ENCODE measurements at regions not wholly inside any gene's neighbourhood (a gene's known extent, or its start where the extent isn't known, plus 50 kb on each side); places are given as distances from the start of the nearest gene placed in this dataset.

DNA sequence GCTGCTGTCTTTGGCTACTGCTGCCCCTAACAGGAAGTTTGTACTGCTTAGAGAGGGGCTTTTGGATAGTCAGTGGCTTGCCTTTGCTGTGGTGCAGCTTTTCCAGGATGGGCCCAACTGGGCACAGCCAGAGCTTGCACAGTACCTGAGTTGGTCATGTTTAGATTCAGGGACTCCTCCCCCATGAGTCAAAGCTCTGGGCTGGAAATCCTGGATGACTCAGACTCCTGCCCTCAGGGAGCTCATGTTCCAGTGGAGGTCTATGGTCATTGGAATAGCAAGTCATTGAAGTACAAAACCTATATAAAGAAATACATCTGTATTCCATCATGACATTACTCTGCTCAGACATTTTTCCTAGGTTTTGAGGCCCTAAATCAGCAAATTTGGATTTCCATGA lies 66.7 kb upstream of the PJA1 start:
- no peaks in the 10 kb centered on the region for H3K79me2 ChIP-seq (ENCODE audit: control insufficient read depth, insufficient read depth, low read length)
- H2AFZ ChIP-seq (ENCODE audit: control insufficient read depth, low read depth, low read length) = no peak overlapping the region
- intact Hi-C loops (cut with micrococcal nuclease; ENCODE audit: unreplicated experiment) (no loop called here), in situ Hi-C loops (cut with MboI) (no loop called here)
- no peak for TF ChIP-seq BCLAF1 (IDR thresholded peaks at IDR 0.05)
- TF ChIP-seq, protein P1, sequence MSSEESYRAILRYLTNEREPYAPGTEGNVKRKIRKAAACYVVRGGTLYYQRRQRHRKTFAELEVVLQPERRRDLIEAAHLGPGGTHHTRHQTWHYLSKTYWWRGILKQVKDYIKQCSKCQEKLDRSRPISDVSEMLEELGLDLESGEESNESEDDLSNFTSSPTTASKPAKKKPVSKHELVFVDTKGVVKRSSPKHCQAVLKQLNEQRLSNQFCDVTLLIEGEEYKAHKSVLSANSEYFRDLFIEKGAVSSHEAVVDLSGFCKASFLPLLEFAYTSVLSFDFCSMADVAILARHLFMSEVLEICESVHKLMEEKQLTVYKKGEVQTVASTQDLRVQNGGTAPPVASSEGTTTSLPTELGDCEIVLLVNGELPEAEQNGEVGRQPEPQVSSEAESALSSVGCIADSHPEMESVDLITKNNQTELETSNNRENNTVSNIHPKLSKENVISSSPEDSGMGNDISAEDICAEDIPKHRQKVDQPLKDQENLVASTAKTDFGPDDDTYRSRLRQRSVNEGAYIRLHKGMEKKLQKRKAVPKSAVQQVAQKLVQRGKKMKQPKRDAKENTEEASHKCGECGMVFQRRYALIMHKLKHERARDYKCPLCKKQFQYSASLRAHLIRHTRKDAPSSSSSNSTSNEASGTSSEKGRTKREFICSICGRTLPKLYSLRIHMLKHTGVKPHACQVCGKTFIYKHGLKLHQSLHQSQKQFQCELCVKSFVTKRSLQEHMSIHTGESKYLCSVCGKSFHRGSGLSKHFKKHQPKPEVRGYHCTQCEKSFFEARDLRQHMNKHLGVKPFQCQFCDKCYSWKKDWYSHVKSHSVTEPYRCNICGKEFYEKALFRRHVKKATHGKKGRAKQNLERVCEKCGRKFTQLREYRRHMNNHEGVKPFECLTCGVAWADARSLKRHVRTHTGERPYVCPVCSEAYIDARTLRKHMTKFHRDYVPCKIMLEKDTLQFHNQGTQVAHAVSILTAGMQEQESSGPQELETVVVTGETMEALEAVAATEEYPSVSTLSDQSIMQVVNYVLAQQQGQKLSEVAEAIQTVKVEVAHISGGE (CRISPR knock-in tag; IDR thresholded peaks at IDR 0.05) = no peak
- TF ChIP-seq BHLHE40 (IDR thresholded peaks at IDR 0.05; ENCODE audit: borderline replicate concordance in 1 of 2, low read depth in 2 of 2, low read length in 1 of 2) = no peak
- no peak for TF ChIP-seq FOXK2 (IDR thresholded peaks at IDR 0.05)
- TF ChIP-seq HCFC1 (IDR thresholded peaks at IDR 0.05; ENCODE audit: low read length) = no peak
- no peak for TF ChIP-seq KLF5 (IDR thresholded peaks at IDR 0.05; ENCODE audit: partially characterized antibody)
- TF ChIP-seq PML (IDR thresholded peaks at IDR 0.05; ENCODE audit: low read length) = no peak
- no peak for TF ChIP-seq ATF7 (IDR thresholded peaks at IDR 0.05; ENCODE audit: low read depth)
- no peak for TF ChIP-seq TCF12 (IDR thresholded peaks at IDR 0.05; ENCODE audit: low read depth, low read length)
- no peak for TF ChIP-seq SPI1 (IDR thresholded peaks at IDR 0.05; ENCODE audit: borderline replicate concordance, insufficient read depth, low read depth, low read length)
- TF ChIP-seq NRF1 (conservative IDR thresholded peaks at IDR 0.05; ENCODE audit: low read depth, low read length) = no peak
- no peak for TF ChIP-seq RB1 (IDR thresholded peaks at IDR 0.05; ENCODE audit: borderline replicate concordance)
- no peak for TF ChIP-seq CBFB (IDR thresholded peaks at IDR 0.05; ENCODE audit: low read depth)
- TF ChIP-seq MTA3 (IDR thresholded peaks at IDR 0.05; ENCODE audit: borderline replicate concordance, low read length) = no peak
- no peak for TF ChIP-seq NR2F1 (conservative IDR thresholded peaks at IDR 0.05)
- TF ChIP-seq, protein P2, sequence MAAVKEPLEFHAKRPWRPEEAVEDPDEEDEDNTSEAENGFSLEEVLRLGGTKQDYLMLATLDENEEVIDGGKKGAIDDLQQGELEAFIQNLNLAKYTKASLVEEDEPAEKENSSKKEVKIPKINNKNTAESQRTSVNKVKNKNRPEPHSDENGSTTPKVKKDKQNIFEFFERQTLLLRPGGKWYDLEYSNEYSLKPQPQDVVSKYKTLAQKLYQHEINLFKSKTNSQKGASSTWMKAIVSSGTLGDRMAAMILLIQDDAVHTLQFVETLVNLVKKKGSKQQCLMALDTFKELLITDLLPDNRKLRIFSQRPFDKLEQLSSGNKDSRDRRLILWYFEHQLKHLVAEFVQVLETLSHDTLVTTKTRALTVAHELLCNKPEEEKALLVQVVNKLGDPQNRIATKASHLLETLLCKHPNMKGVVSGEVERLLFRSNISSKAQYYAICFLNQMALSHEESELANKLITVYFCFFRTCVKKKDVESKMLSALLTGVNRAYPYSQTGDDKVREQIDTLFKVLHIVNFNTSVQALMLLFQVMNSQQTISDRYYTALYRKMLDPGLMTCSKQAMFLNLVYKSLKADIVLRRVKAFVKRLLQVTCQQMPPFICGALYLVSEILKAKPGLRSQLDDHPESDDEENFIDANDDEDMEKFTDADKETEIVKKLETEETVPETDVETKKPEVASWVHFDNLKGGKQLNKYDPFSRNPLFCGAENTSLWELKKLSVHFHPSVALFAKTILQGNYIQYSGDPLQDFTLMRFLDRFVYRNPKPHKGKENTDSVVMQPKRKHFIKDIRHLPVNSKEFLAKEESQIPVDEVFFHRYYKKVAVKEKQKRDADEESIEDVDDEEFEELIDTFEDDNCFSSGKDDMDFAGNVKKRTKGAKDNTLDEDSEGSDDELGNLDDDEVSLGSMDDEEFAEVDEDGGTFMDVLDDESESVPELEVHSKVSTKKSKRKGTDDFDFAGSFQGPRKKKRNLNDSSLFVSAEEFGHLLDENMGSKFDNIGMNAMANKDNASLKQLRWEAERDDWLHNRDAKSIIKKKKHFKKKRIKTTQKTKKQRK (IDR thresholded peaks at IDR 0.05; ENCODE audit: low read depth, low read length) = no peak
- no TSS peak for BruUV-seq (replicated peaks)
- no peaks in the 10 kb centered on the region for H4K20me1 ChIP-seq (ENCODE audit: control insufficient read depth, insufficient read depth)
- H3K9ac ChIP-seq (ENCODE audit: control insufficient read depth, insufficient read depth, low read length) = no peak overlapping the region
- no peaks in the 10 kb centered on the region for H3K4me1 ChIP-seq (ENCODE audit: control insufficient read depth, insufficient read depth, low read length)
- ChIA-PET RAD21 (ENCODE audit: unreplicated experiment) (no interaction called here), POLR2A (no interaction called here), CTCF (interaction anchor here (1.3 kb wide), 1 partner anchor 10 kb away, joined by 3 read pairs; no protein-coding TSS in a partner anchor), SMC1A (ENCODE audit: uncharacterized antibody, unreplicated experiment) (no interaction called here)
- FAIRE-seq = no peak
- H3K27ac ChIP-seq (ENCODE audit: control insufficient read depth, insufficient read depth) = no peak overlapping the region
- no peaks in the 10 kb centered on the region for H3K9me3 ChIP-seq (replicated peaks; ENCODE audit: control insufficient read depth, insufficient read depth, low read length)
- ATAC-seq = no peak
- no peak overlapping the region for H3K4me3 ChIP-seq
- no peaks in the 10 kb centered on the region; a peak in 3 of 4 replicates for H3K27me3 ChIP-seq (replicated peaks in 1 of 2; ENCODE audit: control insufficient read depth in 2 of 2, insufficient read depth in 2 of 2, low read length in 1 of 2)
- no peak overlapping the region for H3K4me2 ChIP-seq (ENCODE audit: control insufficient read depth, insufficient read depth)
- no peak for DNase-seq (ENCODE audit: low read depth, low spot score)
- H3K36me3 ChIP-seq (ENCODE audit: control insufficient read depth in 2 of 2, insufficient read depth in 2 of 2, low read length in 1 of 2) = no peaks in the 10 kb centered on the region
